HUDEP-2 (cell line): ENCODE measurements at regions not wholly inside any gene's neighbourhood (a gene's known extent, or its start where the extent isn't known, plus 50 kb on each side); places are given as distances from the start of the nearest gene placed in this dataset.
"Not testable (repeated sequence)": the region's sequence is repeated elsewhere in the genome, so short reads cannot be mapped to it uniquely, and the experiment has no call there.

Experiments
- DNase-seq, 76 experiments: peaks; one replicate each; lab custom pipeline; 2025; ENCODE audit not compliant: unreplicated experiment in 76 of 76; lab: John Stamatoyannopoulos, UW

DNA sequence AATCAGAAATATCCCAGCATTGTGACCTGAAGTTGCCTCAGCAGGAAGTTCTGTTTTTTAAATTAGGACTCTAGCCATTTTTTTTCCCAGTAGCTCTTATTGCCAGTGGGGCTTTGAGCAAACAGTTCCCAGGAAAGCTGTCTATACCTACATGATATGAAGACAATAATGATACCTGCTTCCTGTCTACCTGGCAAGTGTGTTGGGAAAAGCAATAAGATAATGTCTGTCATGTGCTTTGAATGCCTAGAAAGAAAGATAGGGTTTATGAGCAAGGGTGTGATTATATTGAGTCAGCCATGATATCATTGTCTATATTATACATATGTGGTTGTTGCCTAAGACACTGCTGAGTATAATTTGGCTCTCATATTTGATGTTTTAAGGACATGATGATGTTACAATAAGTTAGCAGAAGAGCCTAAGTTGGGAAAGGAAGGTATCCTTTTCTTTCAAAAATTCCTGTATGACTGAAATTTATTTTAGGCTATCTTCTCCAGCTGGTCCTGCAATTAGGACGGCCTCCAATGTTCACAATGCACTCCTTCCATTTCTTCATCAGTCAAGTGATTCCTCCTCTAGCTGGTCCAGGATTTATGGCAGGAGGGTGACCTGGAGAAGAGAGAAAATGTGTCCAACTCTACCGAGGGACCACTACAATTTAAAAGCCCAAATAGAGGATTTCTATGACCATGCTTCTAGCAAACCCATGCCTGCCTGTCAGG is 99.6 kb upstream of the CDC42BPA start:
- DNase-seq, result no peak

DNA sequence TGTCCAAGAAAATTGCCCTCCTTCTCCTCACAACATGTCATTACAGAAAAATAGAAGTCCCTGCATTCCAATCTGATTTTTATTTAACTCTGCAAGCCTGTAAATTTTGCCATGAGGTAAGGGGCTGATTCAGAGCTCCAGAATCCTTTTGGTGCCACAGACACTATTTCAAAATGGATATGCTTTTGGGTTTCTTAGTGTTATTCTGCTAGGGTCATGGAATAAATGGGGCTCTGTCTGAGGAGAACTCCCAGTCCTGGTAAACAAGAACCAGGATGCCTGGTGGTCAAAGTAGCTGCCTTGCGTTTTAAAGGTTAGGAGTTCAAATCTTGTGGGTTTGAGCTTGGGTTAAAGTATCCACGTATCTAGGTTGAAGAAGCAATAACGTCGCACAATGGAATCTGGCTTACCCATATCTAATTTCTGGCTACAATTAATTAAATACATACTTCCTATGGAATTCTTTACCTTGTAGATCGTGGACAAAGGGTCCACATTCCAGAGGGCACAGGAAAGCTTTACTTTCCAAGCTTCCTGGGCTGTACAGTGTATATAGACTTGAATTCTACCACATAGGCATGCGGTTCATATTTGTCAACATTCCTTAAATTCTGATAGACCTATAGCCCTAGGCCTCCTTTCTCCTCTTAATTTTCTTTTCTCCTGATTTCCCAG is 98.0 kb upstream of the CDC42BPA start:
- DNase-seq, result no peak

DNA sequence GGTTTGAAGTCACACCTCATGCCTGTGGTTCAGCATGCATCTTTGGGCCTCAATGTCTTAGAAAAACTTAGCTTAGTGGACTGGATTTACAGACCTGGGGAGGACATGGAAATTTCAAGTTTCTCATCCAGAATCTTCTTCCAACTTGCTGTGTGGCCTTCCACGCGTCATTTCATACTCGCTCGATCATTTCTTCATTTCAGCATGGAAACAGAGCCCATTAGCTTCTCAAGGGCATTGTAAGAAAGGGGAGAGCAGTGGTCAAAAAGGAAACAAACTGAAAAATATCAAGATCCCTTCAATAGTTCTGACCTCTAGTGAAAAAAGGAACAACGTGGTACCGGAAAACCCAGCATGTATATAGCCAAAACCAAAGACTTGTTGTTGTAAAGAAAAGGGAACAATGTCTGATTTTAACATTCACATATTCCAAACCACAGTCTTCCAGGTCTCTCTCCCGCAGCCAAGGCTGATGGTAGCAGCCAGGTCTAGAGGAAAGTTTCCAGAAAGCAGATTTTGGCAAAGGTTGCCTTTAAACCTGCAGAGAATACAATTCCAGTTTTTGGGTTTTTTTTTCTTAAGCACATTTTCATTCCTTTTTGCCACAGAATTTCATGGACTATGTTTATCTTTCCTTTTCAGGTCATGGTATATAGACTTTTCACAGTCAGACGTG is 97.0 kb upstream of the CDC42BPA start:
- DNase-seq, result no peak

DNA sequence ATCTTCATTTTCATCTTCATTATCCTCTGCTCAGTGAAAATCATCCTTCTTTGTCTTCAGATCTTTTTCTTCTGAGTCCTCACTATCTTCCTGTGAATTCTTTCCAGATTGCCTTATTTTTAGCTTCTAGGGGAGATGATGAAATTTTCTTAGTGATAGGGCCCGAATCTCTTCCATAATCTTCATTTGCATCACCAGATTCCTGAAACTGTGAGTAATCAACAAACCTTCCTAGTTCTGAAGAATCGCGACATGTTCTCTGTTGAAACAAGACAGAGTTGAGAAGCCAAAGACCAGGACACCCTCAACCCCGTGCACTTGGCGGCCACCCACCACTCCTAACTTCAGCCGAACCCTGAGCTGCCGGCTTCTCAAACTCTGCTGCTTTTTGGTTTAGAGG is 92.8 kb upstream of the CDC42BPA start:
- no peak for DNase-seq

DNA sequence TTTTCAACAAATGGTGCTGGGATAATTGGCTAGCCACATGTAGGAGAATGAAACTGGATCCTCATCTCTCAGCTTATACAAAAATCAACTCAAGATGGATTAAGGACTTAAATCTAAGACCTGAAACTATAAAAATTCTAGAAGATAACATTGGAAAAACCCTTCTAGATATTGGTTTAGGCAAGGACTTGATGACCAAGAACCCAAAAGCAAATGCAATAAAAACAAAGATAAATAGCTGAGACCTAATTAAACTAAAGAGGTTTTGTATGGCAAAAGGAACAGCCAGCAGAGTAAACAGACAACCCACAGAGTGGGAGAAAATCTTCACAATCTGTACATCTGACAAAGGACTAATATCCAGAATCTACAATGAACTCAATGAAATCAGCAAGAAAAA is 88.0 kb upstream of the CDC42BPA start:
- DNase-seq, result not testable (repeated sequence)

DNA sequence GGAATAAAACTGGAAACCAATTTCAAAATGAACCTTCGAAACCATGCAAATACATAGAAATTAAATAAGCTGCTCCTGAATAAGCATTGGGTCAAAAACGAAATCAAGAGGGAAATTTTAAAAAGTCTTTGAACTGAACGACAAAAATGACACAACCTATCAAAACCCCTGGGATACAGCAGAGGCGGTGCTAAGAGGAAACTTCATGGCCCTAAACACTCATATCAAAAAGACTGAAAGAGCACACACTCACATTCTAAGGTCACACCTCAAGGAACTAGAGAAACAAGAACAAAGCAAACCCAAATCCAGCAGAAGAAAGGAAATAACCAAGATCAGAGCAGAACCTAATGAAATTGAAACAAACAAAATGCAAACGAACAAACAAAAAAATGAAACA is 85.2 kb upstream of the CDC42BPA start:
- no peak for DNase-seq

DNA sequence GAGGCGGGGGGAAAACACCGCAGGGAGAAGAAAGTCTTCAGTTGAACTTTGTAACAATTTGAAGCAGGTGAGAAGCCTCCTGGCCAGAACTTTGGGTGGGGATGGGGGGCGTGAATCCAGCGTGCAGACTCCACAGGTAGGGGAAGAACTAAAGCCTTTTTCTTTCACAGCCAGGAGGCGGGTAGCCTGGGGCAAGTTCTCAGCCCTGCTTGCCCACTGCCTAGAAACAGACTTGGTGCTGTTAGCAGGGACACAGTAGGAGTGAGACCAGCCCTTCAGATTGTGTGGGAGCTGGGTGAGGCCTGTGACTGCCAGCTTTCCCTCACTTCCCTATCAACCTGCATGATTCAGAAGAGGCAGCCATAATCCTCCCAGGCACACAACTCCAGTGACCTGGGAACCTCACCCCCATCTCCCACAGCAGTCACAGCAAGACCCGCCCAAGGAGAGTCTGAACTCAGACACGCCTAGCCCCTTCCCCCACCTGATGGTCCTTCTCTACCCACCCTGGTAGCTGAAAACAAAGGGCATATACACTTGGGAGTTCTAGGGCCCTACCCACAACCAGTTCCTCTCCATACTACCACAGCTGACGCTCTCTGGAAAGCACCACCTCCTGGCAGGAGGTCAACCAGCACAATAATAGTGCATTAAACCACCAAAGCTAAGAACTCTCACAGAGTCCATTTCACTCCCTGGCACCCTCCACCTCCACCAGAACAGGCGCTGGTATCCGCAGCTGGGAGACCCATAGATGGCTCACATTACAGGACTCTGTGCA is 83.5 kb upstream of the CDC42BPA start:
- DNase-seq, result peak in 1 of 76 experiments; percentile 2

DNA sequence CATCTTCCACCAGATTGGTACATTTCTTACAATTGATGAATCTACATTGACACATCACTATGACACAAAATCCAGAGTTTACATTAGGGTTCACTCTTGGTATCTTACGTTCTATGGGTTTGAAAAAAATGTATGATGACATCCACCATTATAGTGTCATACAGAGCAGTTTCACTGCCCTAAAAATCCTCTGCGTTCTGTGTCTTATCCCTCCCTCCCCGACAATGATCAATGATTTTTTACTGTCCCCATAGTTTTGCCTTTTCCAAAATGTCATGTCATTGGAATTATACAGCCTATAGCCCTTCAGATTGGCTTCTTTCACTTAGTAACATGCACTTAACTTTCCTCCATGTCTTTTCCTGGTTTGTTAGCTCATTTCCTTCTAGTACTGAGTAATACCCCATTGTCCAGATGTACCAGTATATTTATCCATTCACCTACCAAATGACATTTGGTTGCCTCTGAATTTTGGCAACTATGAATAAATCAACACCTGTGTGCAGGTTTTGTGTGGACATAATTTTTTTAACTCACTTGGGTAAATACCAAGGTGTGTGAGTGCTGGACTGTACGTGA is 80.9 kb upstream of the CDC42BPA start:
- no peak for DNase-seq

DNA sequence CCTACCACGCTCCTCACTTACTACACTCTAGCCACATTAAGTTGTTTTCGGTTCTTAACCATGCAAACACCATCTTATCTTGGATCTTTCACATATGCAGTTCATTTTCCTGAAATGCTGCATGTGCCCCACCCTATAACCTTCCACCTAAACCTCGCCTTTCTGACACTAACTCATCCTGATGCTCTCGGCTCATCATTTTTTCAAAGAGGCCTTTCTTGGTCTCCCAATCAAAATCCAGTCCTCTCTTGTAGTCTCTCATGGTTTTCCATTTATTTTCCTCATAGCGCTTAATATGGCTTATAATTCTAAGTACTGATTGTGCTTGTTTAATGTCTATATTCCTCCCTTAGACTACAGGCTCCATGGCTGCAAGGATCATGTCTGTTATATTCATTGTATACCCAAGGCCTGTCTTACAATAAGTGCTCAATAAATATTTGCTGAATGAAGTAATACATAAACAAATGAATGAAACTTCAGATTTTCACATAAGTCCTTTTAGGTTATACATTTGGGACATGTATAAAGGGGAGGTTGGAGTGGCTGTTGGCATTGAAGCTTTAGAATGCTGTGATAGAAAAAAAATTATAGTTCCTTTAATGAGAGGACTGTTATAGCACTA is 79.2 kb upstream of the CDC42BPA start:
- no peak for DNase-seq

DNA sequence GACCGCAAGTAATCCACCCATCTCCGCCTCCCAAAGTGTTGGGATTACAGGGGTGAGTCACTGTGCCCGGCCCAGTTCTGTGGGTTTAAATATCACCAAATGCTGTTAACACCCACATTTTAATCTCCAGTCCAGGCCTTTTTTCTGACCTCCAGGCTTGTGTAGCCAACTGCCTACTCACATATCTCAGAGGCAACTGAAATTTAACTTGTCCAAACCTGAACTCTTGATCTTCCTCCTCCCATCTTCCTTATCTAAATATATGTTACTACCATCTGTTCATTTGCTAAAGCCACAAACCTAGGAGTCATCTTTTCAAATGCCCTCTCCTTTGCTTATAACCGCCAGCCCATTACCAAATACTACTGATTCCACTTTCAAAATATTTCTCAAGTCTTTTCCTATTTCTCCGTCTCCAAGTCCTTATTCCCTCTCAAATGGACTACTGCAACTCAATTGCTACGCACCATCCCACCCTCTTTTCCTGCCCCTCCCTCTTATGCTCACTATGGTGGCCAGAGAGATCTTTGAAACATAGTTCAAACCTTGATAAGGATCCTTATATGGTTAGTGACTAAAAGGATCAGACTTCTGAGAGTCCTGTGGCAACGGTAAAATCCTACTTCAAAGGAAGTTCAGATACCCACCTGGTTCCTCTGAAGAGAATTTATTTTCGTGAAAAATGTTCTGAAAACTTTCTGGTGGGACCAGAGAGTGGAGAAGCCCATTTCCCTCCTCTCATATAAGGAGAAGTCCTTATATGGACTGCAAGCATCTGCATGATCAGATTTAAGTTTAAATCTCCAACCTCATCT is 78.5 kb upstream of the CDC42BPA start:
- peak in 74 of 76 experiments; percentile 17 to 99 (median 86) for DNase-seq

DNA sequence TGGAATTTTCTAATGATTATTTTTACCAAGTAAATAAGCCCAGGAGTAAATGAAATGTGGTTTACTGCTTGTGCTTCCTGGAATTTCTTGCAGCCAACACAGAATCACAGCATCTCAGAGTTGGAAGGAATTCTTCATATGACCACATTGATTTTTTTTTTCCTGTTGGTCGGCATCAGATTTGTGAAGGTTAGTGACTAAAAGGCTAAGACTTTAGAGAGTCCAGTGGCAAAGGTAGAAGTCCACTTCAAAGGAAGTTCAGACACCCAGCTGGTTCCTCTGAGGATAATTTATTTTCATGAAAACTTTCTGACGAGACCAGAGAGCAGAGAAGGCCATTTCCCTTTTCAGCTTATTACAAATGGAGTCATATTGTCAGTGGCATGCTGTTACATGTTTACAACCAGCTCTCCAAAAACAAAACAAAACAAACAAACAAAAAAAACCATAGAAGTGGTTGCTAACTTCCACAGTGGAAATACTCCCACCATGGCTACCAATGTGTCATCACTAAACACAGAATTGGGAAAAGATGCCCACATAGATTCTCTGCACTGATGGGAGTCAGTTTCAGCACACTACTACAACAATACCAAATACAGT is 77.2 kb upstream of the CDC42BPA start:
- no peak for DNase-seq

DNA sequence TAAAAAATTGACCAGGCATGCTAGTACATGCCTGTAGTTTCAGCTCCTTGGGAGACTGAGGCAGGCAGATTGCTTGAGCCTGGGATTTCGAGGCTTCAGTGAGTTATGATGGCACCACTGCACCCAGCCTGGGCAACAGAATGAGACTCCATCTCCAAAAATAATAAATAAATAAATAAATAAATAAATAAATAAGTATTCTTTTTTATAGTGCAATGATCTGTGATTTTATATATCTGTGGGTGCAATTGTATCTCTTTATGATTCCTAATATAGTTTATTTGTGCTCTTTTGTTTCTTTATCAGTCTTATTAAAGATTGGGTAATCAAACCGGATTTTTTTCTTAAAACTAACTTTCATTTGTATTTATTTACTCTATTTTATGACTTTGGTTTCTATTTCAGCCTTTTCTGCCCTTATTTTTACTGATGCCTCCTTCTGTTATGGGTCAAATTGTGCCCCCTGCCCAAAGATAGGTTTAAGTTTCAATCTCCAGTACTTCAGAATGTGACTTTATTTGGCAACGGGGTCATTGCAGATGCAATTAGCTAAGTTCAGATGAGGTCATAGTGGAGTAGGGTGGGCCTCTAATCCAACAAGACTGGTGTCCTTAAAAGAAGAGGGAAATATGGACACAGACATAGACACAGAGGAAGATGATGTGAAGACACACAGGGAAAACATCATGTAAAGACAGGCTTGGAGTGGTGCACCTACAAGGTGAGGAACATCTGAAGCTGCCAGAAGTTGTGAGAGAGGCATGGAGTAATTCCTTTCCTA is 74.9 kb upstream of the CDC42BPA start:
- no peak for DNase-seq

DNA sequence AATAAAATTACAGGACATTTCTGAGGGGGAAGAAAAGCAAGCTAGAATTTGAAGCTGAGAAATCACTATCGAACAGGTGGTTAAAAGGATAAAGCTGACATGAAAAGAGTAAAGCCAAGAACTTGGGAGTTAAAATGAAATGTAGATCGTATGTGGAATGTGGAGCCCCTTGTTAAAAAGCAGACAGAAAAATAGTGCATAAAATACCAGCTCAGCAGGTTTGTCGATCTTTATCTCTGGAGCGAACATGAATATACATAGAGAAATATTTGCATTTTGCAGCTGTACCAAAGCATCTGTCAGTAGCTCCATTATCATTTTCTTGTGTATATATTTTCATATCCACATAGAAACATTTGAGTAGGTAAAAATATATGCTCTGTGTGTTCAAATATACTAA is 73.6 kb upstream of the CDC42BPA start:
- no peak for DNase-seq

DNA sequence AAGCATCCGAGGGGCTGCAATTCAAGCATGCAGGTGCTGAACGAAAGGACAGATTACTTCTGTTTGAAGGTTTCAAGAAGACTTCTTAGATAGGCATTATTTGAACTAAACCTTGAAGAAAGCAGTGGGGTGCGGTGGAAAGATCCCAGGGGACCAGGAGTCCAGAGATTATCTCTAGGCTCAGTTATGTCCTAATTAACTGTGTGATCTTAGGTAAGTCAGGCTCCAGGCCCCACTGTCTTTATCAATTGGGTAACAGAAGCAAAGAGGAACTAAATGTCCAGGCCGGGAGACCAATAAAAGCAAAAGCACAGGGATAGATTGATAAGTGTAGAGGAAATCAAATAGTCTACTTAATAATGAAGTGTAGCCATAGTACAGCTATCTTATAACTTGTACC is 72.9 kb upstream of the CDC42BPA start:
- DNase-seq, result no peak

DNA sequence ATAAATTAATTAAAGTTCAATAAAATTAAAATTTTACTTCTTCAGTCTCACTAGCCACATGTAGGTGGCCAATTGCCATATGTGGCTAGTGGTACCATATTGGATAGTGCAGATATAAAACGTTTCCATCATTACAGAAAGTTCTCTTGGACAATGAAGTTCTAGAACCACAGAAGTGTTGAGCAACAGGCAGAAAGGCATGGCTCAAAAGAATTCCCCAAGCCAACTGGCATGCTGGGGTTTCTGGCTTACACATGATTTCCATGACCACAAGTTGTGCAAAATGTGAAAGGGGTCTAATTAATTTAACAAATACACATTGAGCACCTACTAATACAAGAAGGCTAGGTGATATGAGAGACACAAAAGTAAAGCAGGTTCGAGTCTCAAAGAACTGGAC is 72.2 kb upstream of the CDC42BPA start:
- DNase-seq, result no peak

DNA sequence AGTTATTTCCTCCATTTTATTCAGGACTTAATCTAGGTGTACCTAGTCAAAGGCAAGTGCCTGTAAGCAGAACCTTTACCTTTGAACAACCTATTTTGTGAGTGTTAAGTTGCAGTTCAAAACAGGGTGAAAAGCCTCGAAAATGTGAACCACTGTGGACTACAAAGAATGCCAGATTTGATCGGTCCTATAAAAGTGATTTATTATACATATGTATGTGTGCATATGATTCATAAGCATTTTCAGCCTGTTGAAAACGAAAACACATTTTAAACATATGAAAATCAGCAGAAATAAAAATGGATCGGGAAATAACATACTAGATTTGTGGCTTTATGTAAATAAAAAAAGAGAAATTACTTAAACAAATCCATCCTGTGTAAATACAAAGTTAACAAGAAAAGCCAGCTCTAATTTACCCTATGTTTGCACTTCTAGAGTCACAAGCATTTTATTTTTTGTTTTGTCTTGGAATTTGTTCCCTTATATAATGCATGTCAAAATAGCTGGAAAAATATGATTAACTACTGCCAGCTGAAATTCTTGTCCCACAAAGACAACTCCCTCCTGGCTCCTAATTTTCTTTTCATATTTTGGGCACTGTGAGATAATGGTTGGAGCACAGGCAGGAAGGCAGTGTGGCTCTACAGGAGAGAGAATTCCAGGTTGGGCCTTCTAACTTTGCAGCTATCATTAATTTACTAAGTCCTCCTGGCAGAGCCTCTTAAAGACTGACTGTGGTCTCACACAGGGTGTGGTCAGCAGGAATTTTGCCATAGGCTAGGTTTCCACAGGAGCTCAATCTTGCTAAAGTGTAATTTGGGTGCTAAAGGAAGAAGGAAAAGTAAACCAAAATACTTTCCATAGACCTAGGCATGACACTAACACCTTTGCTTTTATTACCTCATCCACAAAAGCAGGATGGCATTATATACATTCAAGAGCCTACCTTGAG is 70.2 kb upstream of the CDC42BPA start:
- DNase-seq, result no peak

DNA sequence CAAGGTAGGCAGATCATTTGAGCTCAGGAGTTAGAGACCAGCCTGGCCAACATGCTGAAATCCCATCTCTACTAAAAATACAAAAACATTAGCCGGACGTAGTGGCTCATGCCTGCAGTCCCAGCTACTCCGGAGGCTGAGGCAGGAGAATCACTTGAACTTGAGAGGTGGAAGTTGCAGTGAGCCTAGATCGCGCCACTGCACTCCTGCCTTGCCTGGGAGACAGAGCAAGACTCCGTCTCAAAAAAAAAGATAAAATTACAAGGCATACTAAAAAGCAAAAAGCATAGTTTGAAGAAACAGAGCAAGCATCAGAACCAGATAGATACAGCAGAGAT is 61.2 kb upstream of the CDC42BPA start:
- no peak for DNase-seq
